SU-DHL-6 (cell line): ENCODE measurements at regions not wholly inside any gene's neighbourhood (a gene's known extent, or its start where the extent isn't known, plus 50 kb on each side); places are given as distances from the start of the nearest gene placed in this dataset.
"Not testable (repeated sequence)": the region's sequence is repeated elsewhere in the genome, so short reads cannot be mapped to it uniquely, and the experiment has no call there.

Experiments used
- H2AFZ ChIP-seq: fragments of 200-600 bp; sonication (generic); 2 replicates; pipeline ENCODE4 v1.6.1; 2014; ENCODE audit warnings: low read depth, mild to moderate bottlenecking, moderate library complexity, mixed read lengths, antibody characterized with exemption, low read length; ENCODE audit not compliant: severe bottlenecking
- H3F3A ChIP-seq: fragments of 200-600 bp; shearing (Covaris generic); 2 replicates; pipeline ENCODE4 v1.6.0; 2016; ENCODE audit warnings: antibody characterized with exemption, mild to moderate bottlenecking; ENCODE audit not compliant: insufficient read depth
- H3K27ac ChIP-seq: fragments of 200-600 bp; sonication (generic); 2 replicates; pipeline ENCODE4 v1.5.1; 2016; ENCODE audit warnings: low read depth, mild to moderate bottlenecking, low read length, moderate library complexity, mixed read lengths
- H3K27me3 ChIP-seq: fragments of 200-600 bp; sonication (generic), shearing (Covaris generic); 2 replicates; pipeline ENCODE4 v1.6.0; 2014; ENCODE audit warnings: mild to moderate bottlenecking, low read length
- H3K36me3 ChIP-seq: fragments of 200-600 bp; sonication (generic); 2 replicates; pipeline ENCODE4 v1.6.1; 2014; ENCODE audit warnings: mild to moderate bottlenecking, low read length, mixed read lengths
- H3K4me2 ChIP-seq: fragments of 300-600, 200-600 bp; shearing (Covaris generic), sonication (generic); 2 replicates; pipeline ENCODE4 v1.6.0; 2014; ENCODE audit warnings: low read length, low read depth, mild to moderate bottlenecking; ENCODE audit not compliant: poor library complexity, severe bottlenecking
- H3K4me3 ChIP-seq: fragments of 200-600 bp; sonication (generic); 2 replicates; pipeline ENCODE4 v1.5.1; 2014; ENCODE audit warnings: antibody characterized with exemption, low read length, mild to moderate bottlenecking, mixed read lengths; ENCODE audit not compliant: insufficient read depth, poor library complexity, severe bottlenecking
- H3K79me2 ChIP-seq: fragments of 200-600 bp; sonication (generic); 2 replicates; pipeline ENCODE4 v1.6.1; 2014; ENCODE audit warnings: mild to moderate bottlenecking, low read length, moderate library complexity; ENCODE audit not compliant: insufficient read depth
- H3K9ac ChIP-seq: fragments of 200-600 bp; sonication (generic); 2 replicates; pipeline ENCODE4 v1.7.0; 2014; ENCODE audit warnings: mild to moderate bottlenecking, low read length
- H3K9me2 ChIP-seq: fragments of 200-600 bp; sonication (generic); replicated peaks from 2 replicates; pipeline ENCODE4 v1.6.1; 2014; ENCODE audit warnings: low read length; ENCODE audit not compliant: insufficient read depth
- H3K9me3 ChIP-seq: fragments of 200-600 bp; sonication (generic); 2 replicates; pipeline ENCODE4 v1.6.1; 2014; ENCODE audit warnings: low read length, mixed read lengths; ENCODE audit not compliant: insufficient read depth
- H4K20me1 ChIP-seq: fragments of 200-600 bp; sonication (generic); 2 replicates; pipeline ENCODE4 v1.6.1; 2014; ENCODE audit warnings: low read depth, mild to moderate bottlenecking, antibody characterized with exemption, low read length, moderate library complexity, mixed read lengths
- EZH2phosphoT487 ChIP-seq: fragments of 200-600 bp; sonication (generic), shearing (Covaris generic); conservative IDR thresholded peaks from 2 replicates; pipeline ENCODE4 v1.6.1; 2018; ENCODE audit warnings: mild to moderate bottlenecking, antibody characterized with exemption, low read length, moderate library complexity, mixed read lengths
- TF ChIP-seq, protein P1 (sequence below): fragments of 200-600 bp; sonication (generic); IDR thresholded peaks from one replicate; pipeline ENCODE4 v1.5.1; 2017; ENCODE audit warnings: antibody characterized with exemption, mild to moderate bottlenecking, low read length, moderate library complexity; ENCODE audit not compliant: insufficient read depth, poor library complexity, severe bottlenecking

DNA sequence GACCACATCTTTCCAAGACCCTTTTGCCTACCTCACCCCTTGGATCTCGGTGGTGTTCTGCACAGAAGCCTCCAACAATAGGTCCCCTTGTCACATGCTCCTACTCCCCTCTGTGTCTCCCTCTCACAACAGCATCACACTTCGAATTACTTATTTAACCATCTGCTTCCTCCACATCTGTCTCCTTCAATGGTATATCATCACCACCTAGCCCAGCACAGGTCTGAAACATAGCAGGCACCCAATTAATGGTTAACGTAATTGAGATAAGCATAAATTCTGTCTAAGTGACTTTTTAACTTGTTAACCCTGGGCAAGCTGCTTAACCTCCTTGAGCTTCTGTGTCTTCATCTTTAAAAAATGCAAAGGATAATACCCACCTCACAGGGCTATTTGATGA is 100.3 kb upstream of the BARHL2 start:
- Histone ChIP-seq H3K27ac (no peak overlapping the region), H3K9me3 (no peaks in the 10 kb centered on the region), H3K27me3 (no peaks in the 10 kb centered on the region), H3K79me2 (no peaks in the 10 kb centered on the region), H2AFZ (no peak overlapping the region), H3K4me3 (no peak overlapping the region), H3F3A (no peaks in the 10 kb centered on the region), H3K4me2 (no peak overlapping the region), H3K9me2 (no peaks in the 10 kb centered on the region), H3K9ac (no peak overlapping the region), H3K36me3 (no peaks in the 10 kb centered on the region), H4K20me1 (no peaks in the 10 kb centered on the region)
- no peak for TF ChIP-seq EZH2phosphoT487
- TF ChIP-seq, protein P1, sequence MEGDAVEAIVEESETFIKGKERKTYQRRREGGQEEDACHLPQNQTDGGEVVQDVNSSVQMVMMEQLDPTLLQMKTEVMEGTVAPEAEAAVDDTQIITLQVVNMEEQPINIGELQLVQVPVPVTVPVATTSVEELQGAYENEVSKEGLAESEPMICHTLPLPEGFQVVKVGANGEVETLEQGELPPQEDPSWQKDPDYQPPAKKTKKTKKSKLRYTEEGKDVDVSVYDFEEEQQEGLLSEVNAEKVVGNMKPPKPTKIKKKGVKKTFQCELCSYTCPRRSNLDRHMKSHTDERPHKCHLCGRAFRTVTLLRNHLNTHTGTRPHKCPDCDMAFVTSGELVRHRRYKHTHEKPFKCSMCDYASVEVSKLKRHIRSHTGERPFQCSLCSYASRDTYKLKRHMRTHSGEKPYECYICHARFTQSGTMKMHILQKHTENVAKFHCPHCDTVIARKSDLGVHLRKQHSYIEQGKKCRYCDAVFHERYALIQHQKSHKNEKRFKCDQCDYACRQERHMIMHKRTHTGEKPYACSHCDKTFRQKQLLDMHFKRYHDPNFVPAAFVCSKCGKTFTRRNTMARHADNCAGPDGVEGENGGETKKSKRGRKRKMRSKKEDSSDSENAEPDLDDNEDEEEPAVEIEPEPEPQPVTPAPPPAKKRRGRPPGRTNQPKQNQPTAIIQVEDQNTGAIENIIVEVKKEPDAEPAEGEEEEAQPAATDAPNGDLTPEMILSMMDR = no peak

DNA sequence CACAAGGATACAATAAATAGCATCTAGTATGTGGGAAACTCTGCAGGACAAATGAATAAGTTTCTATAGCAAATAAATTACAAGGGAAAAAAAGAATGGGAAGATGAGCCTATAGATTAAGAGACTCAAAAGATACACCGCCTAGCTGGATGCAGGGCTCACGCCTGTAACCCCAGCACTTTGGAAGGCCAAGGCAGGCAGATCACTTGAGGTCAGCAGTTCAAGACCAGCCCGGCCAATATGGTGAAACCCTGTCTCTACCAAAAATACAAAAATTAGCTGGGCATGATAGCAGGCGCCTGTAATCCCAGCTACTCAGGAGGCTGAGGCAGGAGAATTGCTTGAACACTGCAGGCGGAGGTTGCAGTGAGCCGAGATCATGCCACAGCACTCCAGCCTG is 95.1 kb upstream of the BARHL2 start:
- H3F3A ChIP-seq, H3K9me2 ChIP-seq, H3K27ac ChIP-seq, H2AFZ ChIP-seq, H3K79me2 ChIP-seq, H3K4me2 ChIP-seq, H3K36me3 ChIP-seq, H4K20me1 ChIP-seq, H3K9me3 ChIP-seq, H3K27me3 ChIP-seq, H3K4me3 ChIP-seq, H3K9ac ChIP-seq: not testable (repeated sequence)

DNA sequence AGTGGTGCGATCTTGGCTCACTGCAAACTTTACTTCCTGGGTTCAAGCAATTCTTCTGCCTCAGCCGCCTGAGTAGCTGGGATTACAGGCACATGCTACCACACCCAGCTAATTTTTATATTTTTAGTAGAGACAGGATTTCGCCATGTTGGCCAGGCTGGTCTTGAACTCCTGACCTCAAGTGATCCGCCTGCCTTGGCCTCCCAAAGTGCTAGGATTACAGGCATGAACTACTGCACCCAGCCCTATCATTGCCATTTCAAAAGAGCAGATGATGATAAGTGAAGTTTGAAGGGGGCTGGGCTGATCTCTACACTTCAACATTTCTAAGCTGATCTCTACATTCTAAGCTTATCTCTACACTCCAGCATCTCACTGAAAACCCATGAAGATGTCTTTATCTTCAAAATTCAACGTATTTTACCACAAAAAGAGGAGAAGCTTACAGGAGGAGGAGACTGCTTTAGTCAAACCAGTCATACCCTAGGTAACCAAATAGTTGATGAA is 94.4 kb upstream of the BARHL2 start:
- H3K27me3 ChIP-seq = not testable (repeated sequence)

DNA sequence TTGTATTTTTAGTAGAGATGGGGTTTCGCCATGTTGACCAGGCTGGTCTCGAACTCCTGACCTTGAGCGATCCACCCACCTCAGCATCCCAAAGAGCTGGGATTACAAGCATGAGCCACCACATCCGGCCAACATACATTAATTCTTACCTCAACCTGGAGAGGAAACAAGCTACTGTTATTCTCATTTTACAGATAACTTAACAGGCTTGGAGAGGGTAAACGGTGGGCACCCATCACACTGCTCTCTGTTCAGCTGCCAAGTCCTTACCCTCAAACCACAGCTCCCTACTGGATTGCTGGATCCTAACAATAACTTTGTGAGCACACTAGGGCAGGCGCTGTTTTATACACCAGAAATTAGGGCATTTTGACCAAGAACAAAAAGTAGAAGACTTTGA is 93.6 kb upstream of the BARHL2 start:
- no peak overlapping the region for H3K4me3 ChIP-seq
- no peak overlapping the region for H2AFZ ChIP-seq
- no peaks in the 10 kb centered on the region for H3K79me2 ChIP-seq
- no peak overlapping the region for H3K27ac ChIP-seq
- H3K27me3 ChIP-seq = no peaks in the 10 kb centered on the region
- H3K9me3 ChIP-seq = no peaks in the 10 kb centered on the region
- no peaks in the 10 kb centered on the region for H4K20me1 ChIP-seq
- H3K9ac ChIP-seq = no peak overlapping the region
- H3K36me3 ChIP-seq = no peaks in the 10 kb centered on the region
- no peak overlapping the region for H3K4me2 ChIP-seq
- H3F3A ChIP-seq = no peaks in the 10 kb centered on the region
- no peaks in the 10 kb centered on the region for H3K9me2 ChIP-seq
- no peak for TF ChIP-seq EZH2phosphoT487
- TF ChIP-seq, protein P1 = no peak

More for the DNA sequence above, 94.4 kb upstream of the BARHL2 start:
- not testable (repeated sequence) for H3K4me3 ChIP-seq, H3F3A ChIP-seq, H3K9me2 ChIP-seq, H3K36me3 ChIP-seq, H2AFZ ChIP-seq, H3K79me2 ChIP-seq, H3K9me3 ChIP-seq, H4K20me1 ChIP-seq, H3K9ac ChIP-seq, H3K4me2 ChIP-seq, H3K27ac ChIP-seq
